ENCODE measurements at regions not wholly inside any gene's neighbourhood (a gene's known extent, or its start where the extent isn't known, plus 50 kb on each side); places are given as distances from the start of the nearest gene placed in this dataset.
"Not testable (repeated sequence)": the region's sequence is repeated elsewhere in the genome, so short reads cannot be mapped to it uniquely, and the experiment has no call there.

DNA sequence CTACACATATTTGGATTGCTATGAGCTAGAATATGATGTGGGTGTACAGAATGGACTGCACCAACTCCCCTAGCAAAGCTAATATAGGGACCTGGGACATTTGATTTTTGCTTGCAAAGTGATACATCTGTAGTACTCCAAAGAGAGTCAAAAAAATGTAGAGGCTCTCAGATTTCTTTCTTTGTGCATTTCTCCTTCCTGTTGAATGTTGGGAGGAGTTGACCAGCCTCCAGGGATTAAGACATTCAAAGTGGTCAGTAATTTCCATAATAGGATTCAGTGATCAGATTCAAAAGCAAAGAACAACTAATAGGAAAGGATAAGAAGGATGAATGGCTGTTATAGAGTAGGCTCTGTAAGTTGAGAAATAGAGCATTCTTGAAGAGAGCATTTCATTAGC is 934.9 kb downstream of the KCNJ2 start:
- Histone ChIP-seq H3K36me3 (no peaks in the 10 kb centered on the region), H3K9me3 (no peaks in the 10 kb centered on the region), H3K4me3 (ENCODE audit: low read depth in 1 of 2, low read length in 1 of 2) (no peak overlapping the region), H3K27ac (no peak overlapping the region), H3K4me1 (ENCODE audit: control insufficient read depth in 1 of 2, insufficient read depth in 1 of 2, low read depth in 1 of 2, low read length in 1 of 2) (no peaks in the 10 kb centered on the region), H3K27me3 (no peaks in the 10 kb centered on the region)
- TF ChIP-seq, protein P1, sequence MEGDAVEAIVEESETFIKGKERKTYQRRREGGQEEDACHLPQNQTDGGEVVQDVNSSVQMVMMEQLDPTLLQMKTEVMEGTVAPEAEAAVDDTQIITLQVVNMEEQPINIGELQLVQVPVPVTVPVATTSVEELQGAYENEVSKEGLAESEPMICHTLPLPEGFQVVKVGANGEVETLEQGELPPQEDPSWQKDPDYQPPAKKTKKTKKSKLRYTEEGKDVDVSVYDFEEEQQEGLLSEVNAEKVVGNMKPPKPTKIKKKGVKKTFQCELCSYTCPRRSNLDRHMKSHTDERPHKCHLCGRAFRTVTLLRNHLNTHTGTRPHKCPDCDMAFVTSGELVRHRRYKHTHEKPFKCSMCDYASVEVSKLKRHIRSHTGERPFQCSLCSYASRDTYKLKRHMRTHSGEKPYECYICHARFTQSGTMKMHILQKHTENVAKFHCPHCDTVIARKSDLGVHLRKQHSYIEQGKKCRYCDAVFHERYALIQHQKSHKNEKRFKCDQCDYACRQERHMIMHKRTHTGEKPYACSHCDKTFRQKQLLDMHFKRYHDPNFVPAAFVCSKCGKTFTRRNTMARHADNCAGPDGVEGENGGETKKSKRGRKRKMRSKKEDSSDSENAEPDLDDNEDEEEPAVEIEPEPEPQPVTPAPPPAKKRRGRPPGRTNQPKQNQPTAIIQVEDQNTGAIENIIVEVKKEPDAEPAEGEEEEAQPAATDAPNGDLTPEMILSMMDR (IDR thresholded peaks at IDR 0.05), result no peak

DNA sequence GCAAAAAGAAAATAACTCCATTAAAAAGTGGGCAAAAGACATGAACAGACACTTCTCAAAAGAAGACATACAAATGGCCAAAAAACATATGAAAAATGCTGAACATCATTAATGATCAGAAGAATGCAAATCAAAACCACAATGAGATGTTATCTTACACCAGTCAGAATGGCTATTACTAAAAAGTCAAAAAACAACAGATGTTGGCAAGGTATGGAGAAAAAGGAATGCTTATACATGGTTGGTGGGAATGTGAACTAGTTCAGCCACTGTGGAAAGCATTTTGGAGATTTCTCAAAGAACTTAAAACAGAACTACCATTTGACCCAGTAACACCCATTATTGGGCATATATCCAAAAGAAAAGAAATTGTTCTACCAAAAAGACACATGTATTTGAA is 936.7 kb downstream of the KCNJ2 start:
- H3K4me3 ChIP-seq (ENCODE audit: low read depth in 1 of 2, low read length in 1 of 2); H3K9me3 ChIP-seq; H3K27me3 ChIP-seq; H3K4me1 ChIP-seq (ENCODE audit: control insufficient read depth in 1 of 2, insufficient read depth in 1 of 2, low read depth in 1 of 2, low read length in 1 of 2); H3K27ac ChIP-seq; H3K36me3 ChIP-seq: not testable (repeated sequence)

DNA sequence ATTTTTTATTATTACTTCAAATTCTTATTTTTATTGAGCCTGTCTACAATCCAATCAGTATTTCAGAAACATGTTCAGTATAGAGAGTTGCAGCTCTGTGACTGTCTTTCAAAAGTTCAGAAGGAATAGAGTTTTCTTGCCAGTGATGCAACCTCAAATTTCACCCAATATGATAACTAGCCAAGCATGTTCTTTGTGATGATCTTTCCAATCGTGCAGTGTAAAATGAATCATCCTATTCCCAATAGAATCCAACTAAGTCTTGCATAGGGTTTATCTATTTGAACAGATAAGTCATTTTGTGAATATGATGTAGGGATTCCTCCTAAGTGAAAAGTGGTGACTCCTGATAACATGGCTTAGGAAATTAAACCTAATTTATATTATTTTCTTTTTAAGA is 937.8 kb downstream of the KCNJ2 start:
- Histone ChIP-seq H3K9me3 (no peaks in the 10 kb centered on the region), H3K4me1 (ENCODE audit: control insufficient read depth in 1 of 2, insufficient read depth in 1 of 2, low read depth in 1 of 2, low read length in 1 of 2) (no peaks in the 10 kb centered on the region), H3K36me3 (no peaks in the 10 kb centered on the region), H3K4me3 (ENCODE audit: low read depth in 1 of 2, low read length in 1 of 2) (no peak overlapping the region), H3K27me3 (no peaks in the 10 kb centered on the region), H3K27ac (no peak overlapping the region)
- TF ChIP-seq, protein P1 (IDR thresholded peaks at IDR 0.05), result no peak

DNA sequence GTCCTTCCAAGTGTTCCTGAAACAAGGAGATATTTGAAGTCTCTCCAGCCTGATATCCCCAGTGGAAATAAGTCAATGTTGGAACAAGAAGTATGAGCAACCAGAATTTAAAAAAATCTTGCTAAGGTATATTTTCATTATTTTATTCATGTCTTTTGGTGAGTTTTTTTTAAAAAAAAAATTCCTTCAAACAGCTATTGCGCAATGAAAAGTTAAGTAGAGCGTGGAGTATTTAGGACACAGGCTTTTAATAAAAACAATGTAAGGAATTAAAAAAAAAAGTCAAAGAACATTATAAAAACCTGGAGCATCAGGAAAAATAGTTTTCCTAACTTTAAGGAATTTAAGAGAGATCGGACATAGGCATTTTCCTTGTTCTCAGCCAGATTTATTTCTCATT is 940.4 kb downstream of the KCNJ2 start:
- Histone ChIP-seq H3K36me3 (no peaks in the 10 kb centered on the region), H3K9me3 (no peaks in the 10 kb centered on the region)

DNA sequence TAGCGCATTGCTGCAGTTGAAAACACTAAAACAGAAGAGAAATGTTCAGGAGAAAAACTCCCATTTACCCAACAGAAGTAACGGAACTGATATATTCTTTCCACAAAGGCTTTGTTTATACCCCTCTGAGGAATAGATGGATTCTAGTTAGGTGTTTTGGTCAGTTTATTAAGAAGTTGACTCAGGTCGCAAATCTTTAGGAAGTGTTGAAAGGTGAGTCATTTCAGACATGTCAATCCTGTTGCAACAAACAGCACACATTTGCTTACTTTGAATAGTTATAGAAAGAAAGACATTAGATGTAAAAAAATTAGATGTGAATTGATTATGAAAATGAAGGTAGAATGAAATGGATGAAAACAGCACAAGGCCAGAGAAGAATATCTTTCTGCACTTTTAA is 941.0 kb downstream of the KCNJ2 start:
- no peaks in the 10 kb centered on the region for H3K9me3 ChIP-seq
- H3K4me3 ChIP-seq (ENCODE audit: low read depth in 1 of 2, low read length in 1 of 2), result no peak overlapping the region
- no peaks in the 10 kb centered on the region for H3K27me3 ChIP-seq
- TF ChIP-seq, protein P1 (IDR thresholded peaks at IDR 0.05), result no peak
- H3K4me1 ChIP-seq (ENCODE audit: control insufficient read depth in 1 of 2, insufficient read depth in 1 of 2, low read depth in 1 of 2, low read length in 1 of 2), result no peaks in the 10 kb centered on the region
- H3K27ac ChIP-seq, result no peak overlapping the region
- H3K36me3 ChIP-seq, result no peaks in the 10 kb centered on the region

More for the DNA sequence above, 940.4 kb downstream of the KCNJ2 start:
- no peaks in the 10 kb centered on the region for H3K4me1 ChIP-seq (ENCODE audit: control insufficient read depth in 1 of 2, insufficient read depth in 1 of 2, low read depth in 1 of 2, low read length in 1 of 2)
- H3K27ac ChIP-seq, result no peak overlapping the region
- H3K4me3 ChIP-seq (ENCODE audit: low read depth in 1 of 2, low read length in 1 of 2), result no peak overlapping the region
- H3K27me3 ChIP-seq, result no peaks in the 10 kb centered on the region
- TF ChIP-seq, protein P1 (IDR thresholded peaks at IDR 0.05), result no peak

DNA sequence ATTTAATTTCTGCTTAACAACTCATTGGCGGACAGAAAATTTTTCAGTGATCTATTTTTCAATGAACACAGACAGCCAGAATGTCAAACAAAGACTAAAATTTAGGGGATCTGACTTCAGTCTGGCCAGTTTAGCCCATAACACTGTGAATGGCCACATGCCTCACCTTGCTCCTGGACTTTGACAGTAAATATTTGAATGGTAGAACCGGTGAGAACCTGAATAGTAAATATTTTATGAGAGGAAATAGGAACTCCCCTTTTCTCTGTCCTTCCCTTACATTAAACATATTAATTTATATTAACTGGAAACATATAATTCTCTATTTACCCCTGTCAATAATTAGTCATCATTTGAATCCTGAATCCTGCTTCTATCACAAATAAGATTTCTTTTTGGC is 942.1 kb downstream of the KCNJ2 start:
- H3K36me3 ChIP-seq, result no peaks in the 10 kb centered on the region

More for the DNA sequence above, 942.1 kb downstream of the KCNJ2 start:
- TF ChIP-seq, protein P1 (IDR thresholded peaks at IDR 0.05), result no peak
- Histone ChIP-seq H3K9me3 (no peaks in the 10 kb centered on the region), H3K4me1 (ENCODE audit: control insufficient read depth in 1 of 2, insufficient read depth in 1 of 2, low read depth in 1 of 2, low read length in 1 of 2) (no peaks in the 10 kb centered on the region), H3K27ac (no peak overlapping the region), H3K27me3 (no peaks in the 10 kb centered on the region), H3K4me3 (ENCODE audit: low read depth in 1 of 2, low read length in 1 of 2) (no peak overlapping the region)
